Putamen (tissue), 1 donor: ENCODE measurements at regions not wholly inside any gene's neighbourhood (a gene's known extent, or its start where the extent isn't known, plus 50 kb on each side); places are given as distances from the start of the nearest gene placed in this dataset.

Source experiments
- DNase-seq: peaks from one replicate; pipeline ENCODE4 v3.0.0-alpha.2; 2016; ENCODE audit warnings: low spot score

- DNase-seq, result no peak
Observed at GRCh38 chr5:152270096-152270495, 135.0 kb downstream of the NMUR2 start.

DNA sequence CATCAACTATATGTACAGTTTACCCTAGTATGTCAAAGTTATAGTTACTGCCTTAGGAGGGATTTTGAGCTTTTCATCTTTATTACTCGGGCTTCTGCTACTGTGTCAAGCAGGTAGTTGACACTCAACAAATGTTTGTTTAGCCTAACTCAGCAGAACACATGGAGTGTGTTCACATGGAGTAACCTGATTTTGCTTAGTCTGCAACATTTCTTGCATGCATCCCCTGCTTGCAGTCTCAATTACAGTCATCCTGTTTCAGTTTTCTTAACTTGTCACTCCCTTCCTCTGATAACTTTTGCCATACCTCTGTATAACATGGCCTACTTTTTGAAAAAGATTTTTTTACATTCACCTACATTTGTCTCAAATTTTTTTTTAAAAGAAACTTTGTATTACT, 135.5 kb downstream of the NMUR2 start:
- DNase-seq, result no peak

GRCh38 chr5:152264645-152265254, 140.3 kb downstream of the NMUR2 start:
- DNase-seq, result no peak

- DNase-seq, result no peak
Observed at GRCh38 chr5:152262667-152263066, 142.4 kb downstream of the NMUR2 start.

DNA sequence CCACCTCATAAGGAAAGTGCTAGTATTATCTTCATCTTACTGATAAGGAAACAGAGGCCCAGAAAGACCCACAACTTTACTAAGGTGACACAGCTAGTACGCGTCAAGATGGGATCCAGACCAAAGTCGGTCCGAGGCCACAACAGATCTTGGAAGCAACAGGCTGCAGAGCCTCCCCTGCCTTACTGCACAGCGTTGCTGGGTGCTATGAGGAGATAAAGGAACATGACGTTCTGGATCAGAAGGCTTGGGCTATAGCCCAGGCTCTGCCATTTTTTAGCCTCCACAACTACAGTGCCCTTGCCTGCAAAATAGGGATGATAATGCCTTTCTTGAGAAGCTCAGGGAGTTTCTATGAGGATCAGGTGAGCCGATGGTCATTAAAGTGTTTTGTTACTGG, 144.1 kb downstream of the NMUR2 start:
- DNase-seq, result no peak

GRCh38 chr5:152259702-152260101, 145.4 kb downstream of the NMUR2 start:
- no peak for DNase-seq

DNA sequence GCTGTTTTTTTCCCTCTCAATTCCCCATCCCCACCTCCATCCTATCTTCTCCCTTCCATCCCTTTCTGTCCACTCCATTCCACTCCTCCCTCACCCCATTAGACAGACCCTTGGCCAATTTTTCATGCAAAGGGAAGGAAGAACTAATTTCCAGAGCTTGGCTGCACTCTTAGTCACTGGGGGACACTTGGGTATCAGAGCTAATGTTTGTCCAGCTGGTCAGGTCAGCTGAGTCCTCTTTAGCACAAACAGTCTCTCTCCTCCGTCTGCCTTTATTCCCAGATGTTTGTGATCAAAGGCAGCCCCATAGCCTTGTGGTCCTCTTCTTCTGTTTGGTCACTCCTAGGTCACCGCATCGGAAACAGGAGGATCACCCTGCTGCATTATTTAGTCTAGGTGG, 148.5 kb downstream of the NMUR2 start:
- no peak for DNase-seq

GRCh38 chr5:152255411-152255810, 149.7 kb downstream of the NMUR2 start:
- DNase-seq, result no peak

DNA sequence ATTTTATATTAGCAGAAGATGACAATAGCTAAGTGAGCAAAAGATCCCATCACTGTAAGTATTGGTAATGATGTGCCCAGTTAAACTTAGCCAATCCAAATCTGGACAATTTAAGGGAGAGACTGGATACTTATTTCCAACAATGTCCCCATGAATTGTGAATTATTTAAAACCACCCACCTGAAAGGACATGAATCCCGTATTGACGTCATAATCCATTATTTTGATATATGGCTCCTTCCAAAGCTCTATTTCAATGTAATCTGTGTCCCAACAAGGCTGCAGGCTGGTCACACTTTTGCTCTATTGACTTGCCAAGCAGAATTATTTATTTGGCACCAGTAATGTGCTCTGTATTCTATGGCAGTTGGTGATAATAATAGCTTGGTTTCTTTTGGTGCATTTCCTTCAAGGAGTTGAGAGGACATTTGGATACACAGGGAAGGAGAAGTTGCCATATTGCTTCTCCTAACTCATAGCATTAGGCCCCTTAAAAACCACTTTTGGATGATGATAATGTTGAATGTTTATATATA, 157.2 kb downstream of the NMUR2 start:
- no peak for DNase-seq

- no peak for DNase-seq
Observed at GRCh38 chr5:152246401-152246800, 158.7 kb downstream of the NMUR2 start.

DNA sequence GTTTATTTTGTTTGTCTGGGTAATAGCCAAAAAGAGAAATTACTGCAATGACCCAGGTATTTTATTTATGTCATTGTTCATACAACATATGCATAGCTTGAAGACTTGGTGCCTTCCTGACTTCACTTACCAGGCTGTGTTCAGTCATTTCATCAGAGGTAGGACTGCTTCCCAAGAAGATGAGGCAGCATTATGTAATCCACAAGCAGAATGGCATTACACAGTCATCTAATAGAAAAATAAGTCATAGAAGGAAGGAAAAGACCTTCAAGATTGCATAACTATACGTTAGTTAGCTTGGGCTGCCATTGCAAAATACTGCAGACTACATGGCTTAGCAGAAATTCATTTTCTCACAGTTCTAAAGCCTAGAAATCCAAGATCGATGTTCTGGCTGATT, 167.5 kb downstream of the NMUR2 start:
- no peak for DNase-seq

DNA sequence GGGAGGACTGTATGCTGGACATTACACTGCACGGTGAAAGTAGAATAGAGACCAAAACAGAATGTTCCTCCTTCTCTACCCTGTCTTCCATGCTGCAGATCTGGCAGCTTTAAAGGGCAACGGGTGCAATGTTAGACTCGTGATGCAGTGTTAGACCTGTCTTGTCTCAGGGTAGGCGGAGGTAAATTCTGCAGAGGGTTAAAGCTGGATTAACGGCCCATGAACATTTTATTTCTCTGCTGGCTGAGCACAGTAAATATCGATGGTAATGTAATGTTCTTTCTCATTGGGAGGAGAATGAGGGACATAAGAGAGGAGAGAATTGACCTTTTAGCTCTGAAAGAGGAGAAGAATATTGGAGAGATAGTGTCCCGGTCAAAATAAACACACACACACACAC, 178.9 kb downstream of the NMUR2 start:
- DNase-seq, result no peak

DNA sequence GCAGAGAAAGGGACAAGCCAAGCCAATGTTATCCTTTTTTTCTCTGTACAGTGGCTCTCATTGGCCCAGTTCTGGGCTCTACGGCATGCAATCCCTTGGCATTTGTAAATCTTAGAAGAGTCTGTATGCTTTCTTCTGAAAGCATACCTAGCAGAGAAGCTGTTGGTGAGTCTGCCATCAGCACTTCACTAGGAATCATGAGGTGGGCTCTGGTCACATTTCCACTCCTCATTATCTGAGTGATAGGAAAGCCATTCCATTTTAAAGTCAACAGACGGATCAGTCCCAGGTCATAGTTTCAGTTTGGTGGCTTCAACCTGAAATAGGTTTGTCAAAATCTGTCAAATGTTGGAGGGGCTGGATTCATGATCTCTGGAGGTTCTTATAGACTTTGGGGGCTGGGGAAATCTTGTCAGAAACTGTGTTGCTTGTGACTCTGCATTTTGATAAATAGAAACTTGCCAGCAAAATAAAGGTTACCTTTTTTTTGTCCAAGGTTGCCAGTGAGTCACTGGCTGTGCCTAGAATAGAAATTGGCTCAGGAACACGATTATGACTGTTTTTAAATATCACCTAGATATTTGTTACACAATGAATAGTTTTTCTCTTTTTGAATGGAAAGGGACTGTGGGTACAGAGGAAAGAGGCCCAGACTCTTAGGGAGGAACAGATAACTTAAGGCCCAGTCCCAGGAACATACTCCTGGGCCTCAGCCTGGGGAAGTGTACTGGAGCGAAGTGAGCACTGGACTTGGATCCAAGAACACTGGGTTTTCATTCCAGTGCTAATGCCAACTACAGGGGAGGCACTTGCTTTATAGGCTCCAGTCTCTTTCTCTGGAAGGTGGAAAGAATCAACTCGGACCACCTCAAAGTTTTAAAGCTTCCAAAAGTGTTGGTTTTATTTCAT, 183.1 kb downstream of the NMUR2 start:
- no peak for DNase-seq

- no peak for DNase-seq
Observed at GRCh38 chr5:152218694-152219093, 186.4 kb downstream of the NMUR2 start.

DNA sequence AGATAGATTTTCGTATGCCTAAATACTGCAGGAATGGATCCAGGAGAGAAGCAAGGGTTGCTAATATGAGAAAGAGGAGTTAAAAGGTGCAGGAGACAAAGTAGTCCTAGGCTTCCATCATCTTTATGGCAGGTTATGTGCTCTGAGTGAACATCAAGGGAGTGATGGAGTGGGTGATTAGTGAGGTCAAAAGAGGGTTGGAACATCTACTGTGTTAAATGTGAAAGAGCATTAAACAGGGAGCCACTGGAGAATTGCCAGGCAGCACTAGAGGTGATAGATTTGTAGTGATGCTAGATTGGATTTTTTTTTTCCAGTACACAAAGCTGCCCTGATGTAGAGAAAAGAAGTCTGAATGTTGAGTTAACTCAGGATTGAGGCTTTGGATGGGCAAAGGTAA, 199.3 kb downstream of the NMUR2 start:
- DNase-seq, result no peak

DNA sequence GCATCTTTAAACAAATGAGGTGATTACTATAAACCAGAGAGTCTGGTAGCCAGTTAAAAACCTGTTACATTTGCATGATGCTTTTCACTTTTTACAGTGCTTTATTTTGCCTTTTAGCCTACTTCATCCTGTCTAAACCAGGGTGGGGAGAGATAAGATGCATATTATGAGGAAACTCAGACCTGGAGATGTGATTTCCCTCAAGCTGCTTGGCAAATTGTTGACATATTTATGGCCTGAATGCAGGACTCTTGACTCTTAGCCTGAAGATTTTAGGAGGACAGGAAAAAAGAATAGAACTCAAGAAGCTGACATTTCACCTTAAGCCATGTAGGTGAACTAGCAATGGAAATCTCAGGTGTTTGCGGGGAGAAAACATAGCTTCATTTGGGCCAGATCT, 202.8 kb downstream of the NMUR2 start:
- DNase-seq, result no peak

- DNase-seq, result no peak
Observed at GRCh38 chr5:152193391-152194107, 211.5 kb downstream of the NMUR2 start.

- DNase-seq, result no peak
Observed at GRCh38 chr5:152188251-152188650, 216.8 kb downstream of the NMUR2 start.

DNA sequence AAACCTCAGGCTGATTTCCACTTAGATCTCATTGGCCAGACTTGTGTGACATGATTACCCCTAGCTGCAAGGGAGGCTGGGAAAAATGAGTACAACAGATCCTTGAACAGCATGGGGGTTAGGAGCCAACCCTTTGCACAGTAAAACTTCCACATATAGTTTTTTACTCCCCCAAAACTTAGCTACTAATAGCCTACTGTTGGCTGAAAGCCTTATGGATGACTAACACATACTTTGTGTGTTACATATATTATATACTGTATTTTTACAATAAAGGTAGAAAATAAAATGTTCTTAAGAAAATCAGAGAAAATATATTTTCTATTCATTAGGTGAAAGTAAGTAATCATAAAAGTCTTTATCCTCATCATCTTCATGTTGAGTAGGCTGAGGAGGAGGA, 217.4 kb downstream of the NMUR2 start:
- no peak for DNase-seq

DNA sequence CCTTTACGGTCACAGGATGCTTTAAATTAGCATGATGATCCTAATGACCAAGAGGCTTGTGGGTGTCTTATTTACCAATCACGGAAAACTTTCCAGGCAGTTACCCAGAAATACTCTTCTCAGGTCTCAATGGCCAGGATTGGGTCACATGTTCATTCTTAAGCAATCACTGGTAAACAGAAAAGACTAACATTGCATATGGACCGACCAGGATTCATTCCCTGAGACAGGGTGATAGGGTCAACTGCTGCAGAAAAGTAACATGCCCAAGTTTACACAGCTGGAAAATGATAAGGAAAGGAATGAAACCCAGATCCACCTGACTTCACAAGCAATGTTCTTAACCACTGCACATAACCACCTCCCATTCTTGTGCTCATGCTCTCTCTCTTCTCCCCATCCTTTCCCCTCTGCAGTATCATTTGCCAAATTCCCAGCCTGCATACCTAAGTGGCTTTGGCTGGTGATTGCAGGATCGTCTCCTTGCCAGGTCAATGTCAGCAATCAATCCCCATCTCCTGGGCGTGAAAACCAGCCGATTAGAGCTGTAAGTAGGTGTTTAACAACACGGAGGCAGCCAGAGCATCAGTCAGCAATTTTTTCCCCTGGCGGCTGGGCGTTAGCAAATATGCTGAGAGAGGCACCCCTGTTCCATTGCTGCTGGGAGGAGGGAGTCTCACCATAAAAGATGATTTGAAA, 219.4 kb downstream of the NMUR2 start:
- no peak for DNase-seq

- no peak for DNase-seq
Observed at GRCh38 chr5:152184266-152184665, 220.8 kb downstream of the NMUR2 start.

GRCh38 chr5:152181461-152181860, 223.6 kb downstream of the NMUR2 start:
- no peak for DNase-seq
